Pulmonary artery endothelial cell (primary cell): ENCODE measurements at regions not wholly inside any gene's neighbourhood (a gene's known extent, or its start where the extent isn't known, plus 50 kb on each side); places are given as distances from the start of the nearest gene placed in this dataset.
"Not testable (repeated sequence)": the region's sequence is repeated elsewhere in the genome, so short reads cannot be mapped to it uniquely, and the experiment has no call there.

Source experiments
- DNase-seq: peaks from one replicate; pipeline ENCODE4 v3.0.0-alpha.2; 2011; ENCODE audit warnings: low read depth, low spot score

DNA sequence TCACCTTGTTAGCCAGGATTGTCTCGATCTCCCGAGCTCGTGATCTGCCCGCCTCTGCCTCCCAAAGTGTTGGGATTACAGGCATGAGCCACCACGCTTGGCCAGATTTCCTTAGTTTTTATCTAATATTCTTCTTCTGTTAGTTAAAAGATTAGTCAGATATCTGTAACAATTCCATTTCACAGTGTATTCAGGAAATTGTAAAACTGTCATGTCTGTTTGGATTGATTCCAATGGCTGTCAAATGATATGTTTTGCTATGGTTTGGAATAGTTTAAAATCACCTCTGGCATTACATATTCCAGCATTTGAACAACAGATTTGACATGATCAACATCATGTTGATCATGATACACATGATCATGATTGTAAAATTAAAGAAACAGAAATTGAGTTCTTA lies 193.6 kb upstream of the DAB2 start:
- DNase-seq, result no peak

GRCh38 chr5:39616131-39616530 lies 191.4 kb upstream of the DAB2 start:
- DNase-seq, result no peak

GRCh38 chr5:39611076-39611475 lies 186.3 kb upstream of the DAB2 start:
- DNase-seq, result not testable (repeated sequence)

GRCh38 chr5:39608024-39608423 lies 183.2 kb upstream of the DAB2 start:
- DNase-seq, result no peak

- no peak for DNase-seq
Measured at GRCh38 chr5:39606591-39606990, 181.8 kb upstream of the DAB2 start.

GRCh38 chr5:39605588-39606575 lies 181.1 kb upstream of the DAB2 start:
- no peak for DNase-seq

DNA sequence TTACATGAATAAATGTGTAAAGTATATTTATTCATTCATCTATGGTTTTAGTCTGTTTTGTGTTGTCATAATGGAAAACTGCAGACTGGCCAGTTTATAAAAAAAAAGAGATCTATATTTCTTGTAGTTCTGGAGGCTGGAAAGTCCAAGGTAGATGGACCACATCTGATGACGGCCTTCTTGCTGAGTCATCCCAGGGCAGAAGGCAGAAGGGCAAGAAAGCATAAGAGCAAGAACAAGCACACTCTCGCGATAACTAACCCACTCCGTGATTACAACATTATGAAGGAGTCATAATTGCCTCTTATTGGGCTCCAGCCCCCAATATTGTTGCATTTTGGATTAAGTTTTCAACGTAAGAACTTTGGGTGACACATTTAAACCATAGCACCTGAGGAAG lies 180.4 kb upstream of the DAB2 start:
- no peak for DNase-seq

DNA sequence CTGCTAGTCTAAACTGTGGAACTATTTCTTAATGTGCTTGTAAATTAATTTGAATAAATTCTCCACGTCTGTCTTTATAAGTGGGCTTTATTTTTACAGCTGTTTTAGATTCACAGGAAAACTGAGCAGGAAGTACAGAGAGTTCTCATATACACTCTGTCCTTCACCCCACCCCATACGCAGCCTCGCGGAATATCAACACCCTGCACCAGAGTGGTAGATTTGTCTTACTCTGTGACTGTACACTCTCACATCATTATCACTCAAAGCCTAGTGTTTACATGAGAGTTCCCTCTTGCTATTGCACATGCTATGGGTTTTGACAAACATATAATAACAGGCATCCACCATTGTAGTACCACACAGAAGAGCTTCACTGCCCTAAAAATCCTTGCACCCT lies 179.7 kb upstream of the DAB2 start:
- DNase-seq, result no peak

GRCh38 chr5:39599721-39600431 lies 175.1 kb upstream of the DAB2 start:
- no peak for DNase-seq

DNA sequence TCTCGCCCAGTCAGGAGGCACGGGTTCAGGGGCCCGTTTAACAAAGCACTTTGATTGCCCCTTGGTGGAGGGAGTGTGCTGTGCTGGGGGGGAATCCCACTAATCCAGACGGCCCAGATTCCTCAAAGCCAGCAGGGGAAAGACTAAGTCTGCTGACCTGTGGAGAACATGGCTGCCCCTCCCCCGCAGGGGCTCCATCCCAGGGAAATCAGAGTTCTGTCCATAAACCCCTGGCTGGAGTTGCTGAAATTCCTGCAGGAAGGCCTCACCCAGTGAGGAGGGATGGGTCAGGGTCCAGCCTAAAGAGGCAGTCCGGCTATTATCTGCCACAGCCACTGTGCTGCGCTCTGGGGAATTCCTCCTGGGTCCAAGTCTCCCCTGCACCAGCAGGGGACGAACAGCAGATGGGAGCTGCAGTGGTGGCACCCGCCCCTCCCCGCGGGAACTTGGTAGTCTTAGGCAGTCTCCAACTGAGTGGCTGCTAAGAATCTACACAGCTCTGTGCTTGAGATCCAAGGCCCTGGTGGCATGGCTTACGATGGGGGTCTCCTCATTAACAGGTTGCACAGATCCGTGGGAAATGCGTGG lies 174.0 kb upstream of the DAB2 start:
- DNase-seq, result no peak

DNA sequence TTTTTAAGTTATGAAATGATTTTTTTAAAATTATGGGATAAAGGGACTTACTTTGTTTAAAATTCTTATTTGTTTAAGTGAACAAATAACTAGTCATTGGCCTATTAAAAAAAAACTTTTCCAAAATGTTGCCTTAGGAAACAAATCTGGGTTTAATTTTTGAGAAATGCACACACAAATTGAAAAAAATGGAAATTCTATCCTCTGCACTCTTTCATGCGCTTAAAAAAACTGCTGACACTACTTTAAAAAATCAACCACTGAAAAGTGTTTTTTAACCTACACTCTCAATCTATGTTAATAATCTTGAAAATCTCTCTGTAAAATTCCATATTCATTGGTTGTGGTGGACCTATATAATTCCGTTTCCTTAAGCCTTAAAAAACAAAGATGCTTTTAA lies 163.4 kb upstream of the DAB2 start:
- no peak for DNase-seq

- DNase-seq, result no peak
Measured at GRCh38 chr5:39587675-39588074, 162.9 kb upstream of the DAB2 start.

DNA sequence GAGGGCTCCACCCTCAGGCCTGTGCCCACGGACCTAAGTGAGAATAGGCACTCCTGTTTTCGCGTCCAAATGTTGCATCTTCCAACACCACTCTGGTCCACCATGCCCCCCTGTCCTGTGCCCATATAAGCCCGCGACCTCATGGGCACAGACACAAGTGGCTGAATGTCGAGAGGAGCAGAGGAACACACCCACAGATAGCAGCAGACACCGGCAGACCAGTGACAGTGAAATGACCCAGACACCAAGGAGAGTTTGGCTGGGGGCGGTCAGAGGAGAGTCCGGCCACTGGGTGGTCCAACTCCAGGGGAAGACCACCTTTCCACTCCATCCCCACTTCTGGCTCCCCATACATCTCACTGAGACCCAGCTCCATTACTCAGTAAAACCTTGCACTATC lies 161.4 kb upstream of the DAB2 start:
- no peak for DNase-seq

DNA sequence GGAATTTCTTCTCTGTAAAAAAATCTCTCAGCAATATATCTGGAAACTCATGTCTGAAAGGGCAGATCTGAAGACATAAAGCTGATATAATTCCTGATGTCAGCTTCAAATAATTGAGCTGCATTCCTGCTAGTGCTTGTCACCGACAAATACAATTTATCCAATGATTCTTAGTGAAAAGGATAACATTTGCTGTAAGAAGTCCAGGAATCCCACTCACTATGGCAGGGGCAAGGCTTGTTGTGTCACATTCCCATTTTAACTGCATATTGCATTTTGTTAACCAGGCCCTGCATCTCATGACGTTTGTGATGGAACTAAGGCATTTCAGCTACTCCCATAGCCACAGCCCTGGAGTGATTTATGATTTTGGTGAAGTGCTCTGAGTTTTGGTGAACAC lies 160.1 kb upstream of the DAB2 start:
- DNase-seq, result no peak

DNA sequence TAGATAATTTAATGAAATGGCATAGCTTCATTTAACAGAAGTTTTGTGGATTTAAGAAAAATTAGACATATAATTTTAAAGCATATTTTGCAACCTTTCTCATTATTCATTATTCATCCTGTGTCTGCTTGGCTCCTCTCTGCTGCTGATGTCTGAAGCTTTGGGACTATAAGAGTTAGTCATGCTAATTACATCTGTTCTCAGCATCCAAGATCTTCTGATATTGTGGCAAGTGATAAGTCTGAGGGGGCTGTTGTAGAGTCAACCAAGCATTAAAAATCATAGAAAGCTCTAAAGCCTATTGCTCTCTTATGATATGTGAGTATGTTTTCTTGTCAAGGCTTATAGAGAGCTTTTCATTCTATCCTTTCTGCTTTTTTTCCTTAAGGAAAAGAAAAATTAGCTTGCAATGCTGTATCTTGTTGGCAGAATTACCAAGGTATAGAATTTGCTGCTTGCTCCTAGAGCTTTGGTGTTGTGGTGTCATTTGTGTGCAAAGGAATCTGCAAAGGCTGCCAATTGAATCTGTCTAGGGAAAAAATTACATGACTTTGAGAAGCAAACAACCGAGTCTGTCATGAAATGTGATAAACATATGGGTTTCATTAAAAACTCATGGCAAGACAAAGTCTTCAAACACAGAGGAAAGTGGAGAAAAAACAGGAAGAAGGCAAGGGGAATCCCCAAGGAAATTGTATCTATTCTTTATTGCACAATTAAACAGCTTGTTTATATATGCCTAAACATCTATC lies 156.1 kb upstream of the DAB2 start:
- DNase-seq, result no peak

DNA sequence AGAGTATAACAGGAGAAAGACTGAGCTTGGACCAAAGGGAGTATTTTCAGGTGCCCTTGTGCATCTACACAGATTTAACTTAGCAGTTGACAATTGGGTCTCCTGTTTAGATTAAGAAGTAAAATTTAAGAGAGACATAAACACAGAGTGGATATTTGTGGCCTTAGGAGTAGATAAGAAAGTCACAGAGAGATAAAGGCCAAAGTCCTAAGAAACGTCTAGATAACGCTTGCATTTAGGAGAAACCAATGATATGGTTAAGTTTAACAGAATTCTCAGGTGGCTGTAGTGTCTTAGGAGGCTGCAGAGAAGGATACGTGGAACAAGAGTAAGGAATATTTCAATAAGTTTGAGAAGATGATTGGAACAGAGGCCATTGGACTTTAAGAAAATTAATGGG lies 155.0 kb upstream of the DAB2 start:
- DNase-seq, result no peak

DNA sequence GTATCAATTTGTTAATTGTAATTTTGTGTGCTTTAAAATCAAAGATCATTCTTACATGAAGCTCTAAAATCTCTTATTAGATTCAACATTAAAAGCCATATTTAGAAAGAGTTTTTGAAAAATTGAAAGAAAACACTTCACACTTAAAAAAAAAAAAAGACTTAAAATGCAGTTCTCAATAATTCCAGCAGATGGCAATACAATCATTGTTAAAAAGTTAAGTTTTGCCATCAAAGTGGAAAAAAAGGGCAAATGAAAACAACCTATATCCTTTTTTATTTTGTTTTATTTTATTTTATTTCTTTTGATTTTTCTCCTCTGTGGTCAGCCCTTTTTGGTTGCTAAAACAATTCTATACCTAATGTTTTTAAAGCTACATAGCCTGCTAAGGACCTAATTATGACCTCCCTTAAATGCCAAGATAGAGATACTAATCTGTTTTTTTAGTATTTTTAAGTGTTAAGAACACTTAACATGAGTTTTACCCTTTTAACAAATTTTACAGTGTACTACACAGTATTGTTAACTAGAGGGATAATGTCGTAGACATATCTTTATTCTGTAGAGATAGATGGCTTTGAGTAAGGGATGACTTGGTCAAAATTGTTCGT lies 154.2 kb upstream of the DAB2 start:
- DNase-seq, result no peak

GRCh38 chr5:39577529-39577928 lies 152.7 kb upstream of the DAB2 start:
- DNase-seq, result no peak

- DNase-seq, result peak; percentile 20
Measured at GRCh38 chr5:39570403-39571027, 145.7 kb upstream of the DAB2 start.

DNA sequence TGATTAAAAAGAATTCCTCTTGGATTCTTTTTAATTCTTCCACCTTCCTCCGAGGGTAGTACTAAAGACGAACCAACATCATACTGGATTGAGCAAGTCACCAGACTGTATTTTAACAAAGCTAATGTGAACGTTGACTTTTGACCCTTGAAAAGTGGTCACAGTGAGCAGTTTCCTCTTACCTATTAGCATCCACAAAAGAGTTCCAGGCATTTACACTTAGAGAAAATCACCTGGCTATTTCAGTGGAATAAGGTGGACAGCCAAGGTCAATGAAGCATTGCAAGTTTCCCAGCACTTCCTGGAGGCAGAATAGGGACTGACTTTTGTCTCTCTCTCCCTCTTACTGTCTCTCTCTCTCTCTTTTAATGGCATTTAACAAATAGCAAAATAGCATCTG lies 145.1 kb upstream of the DAB2 start:
- no peak for DNase-seq

DNA sequence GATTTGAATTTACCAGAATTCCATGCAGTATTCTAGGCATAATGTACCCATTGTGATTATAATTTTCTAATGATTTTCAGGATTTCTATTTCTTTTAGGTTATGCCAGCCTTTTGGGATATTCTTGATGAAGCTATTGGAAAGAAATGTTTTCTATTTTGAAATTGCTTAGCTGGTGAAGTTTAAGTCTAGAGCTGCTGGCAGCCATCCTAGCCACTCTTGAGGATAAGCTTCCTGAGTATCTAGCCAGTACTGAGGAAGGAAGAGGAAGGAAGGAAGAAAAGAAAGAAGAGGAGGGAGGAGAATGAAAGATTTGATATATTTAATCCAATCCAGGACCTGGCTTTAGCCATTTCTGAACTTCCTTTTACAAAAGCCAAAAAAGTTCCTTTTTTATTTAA lies 142.1 kb upstream of the DAB2 start:
- DNase-seq, result no peak
